GM13976 (cell line): ENCODE measurements at regions not wholly inside any gene's neighbourhood (a gene's known extent, or its start where the extent isn't known, plus 50 kb on each side); places are given as distances from the start of the nearest gene placed in this dataset.

ENCODE experiments used
- DNase-seq: peaks from one replicate; pipeline ENCODE4 v3.0.0; 2012; ENCODE audit warnings: low spot score
- CTCF ChIP-seq: IDR thresholded peaks from 2 replicates; pipeline ENCODE4 v1.5.1; 2012; ENCODE audit warnings: borderline replicate concordance, mild to moderate bottlenecking; ENCODE audit not compliant: insufficient read depth; ENCODE audit errors: extremely low read depth, missing control alignments, control extremely low read depth
- in situ Hi-C: fragments of 300-500 bp; cut with MboI; formaldehyde crosslinking; loops from one replicate; pipeline ENCODE4 v1.12.0; 2022; ENCODE audit warnings: low sequenced_read_pairs, mixed read lengths, inconsistent platforms; ENCODE audit not compliant: unreplicated experiment

- in situ Hi-C loops = no loop called here
These were observed 1949.7 kb upstream of the PRR20A start for GRCh38 chr13:55190996-55191395.

DNA sequence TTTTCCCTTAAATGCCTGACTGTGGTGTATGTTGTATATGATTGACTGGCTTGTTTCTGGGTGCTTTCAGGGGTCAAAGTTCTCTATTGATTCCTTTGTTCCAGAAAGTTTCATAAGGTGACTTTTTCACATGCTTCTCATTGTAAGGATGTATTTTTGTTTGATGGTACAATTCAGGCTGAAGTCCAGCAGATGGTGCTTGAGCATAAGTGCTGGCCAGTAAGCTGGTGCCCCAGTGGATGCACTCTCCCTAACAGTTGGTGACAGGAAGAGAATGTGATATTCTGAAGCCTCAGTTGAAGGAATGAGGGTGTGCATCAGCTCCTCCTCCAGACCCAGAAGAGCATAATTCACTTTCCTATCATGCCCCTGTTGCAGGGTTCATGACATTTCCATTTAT lies 1941.6 kb upstream of the PRR20A start:
- in situ Hi-C loops = no loop called here
- TF ChIP-seq CTCF = no peak

More at GRCh38 chr13:55190996-55191395, 1949.7 kb upstream of the PRR20A start:
- DNase-seq = no peak
- no peak for TF ChIP-seq CTCF

DNA sequence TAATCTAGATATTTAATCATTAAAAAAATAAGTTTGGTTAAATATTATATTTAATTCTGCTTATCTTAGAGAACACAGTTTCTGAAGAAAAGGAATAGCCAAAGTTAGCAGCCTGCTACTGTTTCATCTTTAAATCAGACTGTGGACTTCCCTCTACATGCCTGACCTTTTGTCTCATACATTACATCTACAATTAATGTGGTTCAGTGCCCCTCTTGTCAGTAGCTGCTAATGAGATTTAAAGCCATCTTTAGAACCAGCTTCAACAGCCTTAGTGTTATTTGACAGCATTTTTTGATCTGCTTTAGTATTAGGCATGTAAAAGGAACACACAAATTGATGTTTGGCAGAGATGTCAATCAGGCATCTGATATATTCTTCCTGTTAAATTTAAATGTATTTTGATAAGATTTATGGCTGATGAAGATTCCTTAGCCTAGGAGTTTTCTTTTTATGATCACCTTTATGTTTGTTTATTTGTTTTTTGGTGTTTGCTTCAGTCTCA lies 1925.8 kb upstream of the PRR20A start:
- DNase-seq = no peak
- in situ Hi-C loops = no loop called here

More for the DNA sequence above, 1941.6 kb upstream of the PRR20A start:
- no peak for DNase-seq

GRCh38 chr13:55219538-55219937 lies 1921.2 kb upstream of the PRR20A start:
- TF ChIP-seq CTCF = no peak
- DNase-seq = no peak
- in situ Hi-C loops = no loop called here

More for the DNA sequence above, 1925.8 kb upstream of the PRR20A start:
- no peak for TF ChIP-seq CTCF

DNA sequence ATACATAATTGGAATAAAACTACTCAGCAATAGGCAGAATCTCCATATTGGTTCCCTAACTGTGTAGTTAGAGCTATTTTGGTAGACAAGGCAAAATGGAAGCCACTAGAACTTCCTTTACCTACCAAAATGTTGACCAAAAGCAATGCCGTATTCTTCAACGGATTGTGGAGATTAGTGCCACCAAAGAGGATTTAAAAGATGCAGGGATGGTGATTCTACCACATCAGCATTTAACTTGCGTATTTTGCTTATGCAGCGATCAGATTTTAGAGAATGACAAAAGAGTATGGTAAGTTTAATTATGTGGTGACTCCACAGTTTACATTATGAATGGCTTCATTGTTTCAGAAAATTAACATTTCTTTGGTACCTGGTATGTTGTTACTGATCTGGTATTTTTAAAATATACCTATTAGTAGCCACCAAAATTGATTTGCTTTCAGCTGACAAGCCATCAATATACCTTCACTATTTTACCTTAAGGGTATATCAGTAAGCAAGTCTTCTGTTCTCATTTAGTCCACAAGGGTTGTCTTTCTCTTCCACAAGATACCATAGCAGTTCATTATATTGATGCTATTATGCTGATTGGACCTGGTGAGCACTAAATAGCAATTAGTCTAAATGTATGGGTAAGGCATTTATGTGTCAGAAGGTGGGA lies 1910.7 kb upstream of the PRR20A start:
- in situ Hi-C loops = no loop called here
- no peak for DNase-seq
- no peak for TF ChIP-seq CTCF

GRCh38 chr13:55230570-55230908 lies 1910.2 kb upstream of the PRR20A start:
- in situ Hi-C loops = no loop called here
- DNase-seq = no peak
- TF ChIP-seq CTCF = no peak
